ENCODE measurements at regions not wholly inside any gene's neighbourhood (a gene's known extent, or its start where the extent isn't known, plus 50 kb on each side); places are given as distances from the start of the nearest gene placed in this dataset.
"Not testable (repeated sequence)": the region's sequence is repeated elsewhere in the genome, so short reads cannot be mapped to it uniquely, and the experiment has no call there.

DNA sequence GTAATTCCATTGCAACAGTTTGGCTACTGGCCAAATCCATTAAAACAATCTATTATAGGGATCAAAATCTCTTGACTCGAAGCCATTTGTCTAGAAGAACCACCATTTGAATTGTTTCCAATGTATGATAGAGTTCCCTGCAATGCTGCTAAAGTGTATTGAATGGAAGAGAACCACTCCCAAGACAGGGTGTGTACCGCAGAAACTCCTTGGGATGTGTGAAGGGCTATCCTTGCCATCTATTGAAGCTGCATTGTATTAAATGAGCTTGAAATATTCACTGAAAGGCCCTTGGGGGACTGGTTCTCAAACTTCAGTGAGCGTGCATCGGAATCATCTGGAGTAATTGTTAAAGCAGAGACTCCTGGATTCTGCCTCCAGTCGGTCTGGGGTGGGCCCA, 260.4 kb upstream of the MEIS1 start:
- no peak for DNase-seq (ENCODE audit: low read depth)

DNA sequence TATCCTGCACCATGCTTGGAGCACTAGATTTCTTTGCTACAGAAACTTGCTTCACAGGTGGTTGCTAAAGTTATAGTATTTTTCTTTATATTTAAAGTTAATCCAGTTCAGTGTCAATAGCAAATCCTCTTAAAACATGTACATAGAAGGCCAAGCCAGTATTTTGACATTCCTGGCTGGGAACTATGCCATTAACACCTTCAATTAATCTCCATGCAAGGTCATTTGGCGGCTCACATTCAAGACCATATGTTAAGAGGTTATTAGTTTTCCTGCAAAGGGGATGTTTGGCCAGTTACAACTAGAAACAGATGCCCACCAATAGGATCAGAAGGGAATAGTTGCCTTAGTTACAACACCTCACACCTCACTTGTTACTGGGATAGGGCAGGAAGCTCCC, 261.3 kb upstream of the MEIS1 start:
- no peak for DNase-seq (ENCODE audit: low read depth)

DNA sequence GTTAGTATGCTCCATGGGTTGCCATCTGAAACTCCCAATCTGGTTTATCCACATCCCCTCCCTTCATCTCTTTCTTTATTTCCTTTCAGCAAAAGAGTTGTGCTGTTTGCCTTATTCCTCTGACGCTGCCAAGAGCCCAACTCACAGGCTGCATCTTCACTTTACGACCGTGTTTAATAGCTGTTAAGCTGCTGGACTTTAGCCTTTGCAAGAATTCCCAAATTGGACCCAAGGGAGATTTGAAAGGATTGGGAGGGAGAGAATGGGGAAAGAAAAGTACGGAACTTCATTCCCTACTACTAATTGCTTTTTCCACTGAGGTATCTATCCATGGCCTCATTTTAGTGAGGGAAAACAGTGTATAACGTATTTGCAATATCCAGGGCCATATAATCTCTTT, 263.4 kb upstream of the MEIS1 start:
- no peak for DNase-seq (ENCODE audit: low read depth)

DNA sequence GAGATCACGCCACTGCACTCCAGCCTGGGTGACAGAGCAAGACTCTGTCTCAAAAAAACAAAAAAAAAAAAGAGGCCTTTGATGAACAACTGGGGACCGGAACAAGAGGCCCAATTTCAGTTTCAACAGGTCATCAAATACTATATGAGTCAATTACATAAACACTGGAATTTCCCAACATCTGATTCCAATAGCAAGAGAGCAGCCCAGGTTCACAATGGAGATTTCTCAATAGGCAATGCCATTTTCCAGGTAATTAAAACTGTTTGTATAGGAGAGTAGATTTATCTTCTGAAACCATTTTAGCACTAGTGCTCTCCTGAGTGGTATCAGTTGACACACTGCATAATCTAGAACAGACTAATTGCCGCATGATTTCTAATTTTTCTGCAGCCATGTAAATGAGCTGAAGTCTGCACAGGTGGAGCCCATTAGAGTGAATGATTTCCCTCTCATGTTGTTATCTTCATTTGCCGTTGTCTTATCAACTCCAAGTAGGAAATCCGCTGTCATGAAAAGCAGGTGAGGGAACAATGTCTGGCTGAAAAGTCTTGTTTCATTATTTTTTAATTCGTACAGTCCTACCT, 264.1 kb upstream of the MEIS1 start:
- DNase-seq (ENCODE audit: low read depth), result no peak

DNA sequence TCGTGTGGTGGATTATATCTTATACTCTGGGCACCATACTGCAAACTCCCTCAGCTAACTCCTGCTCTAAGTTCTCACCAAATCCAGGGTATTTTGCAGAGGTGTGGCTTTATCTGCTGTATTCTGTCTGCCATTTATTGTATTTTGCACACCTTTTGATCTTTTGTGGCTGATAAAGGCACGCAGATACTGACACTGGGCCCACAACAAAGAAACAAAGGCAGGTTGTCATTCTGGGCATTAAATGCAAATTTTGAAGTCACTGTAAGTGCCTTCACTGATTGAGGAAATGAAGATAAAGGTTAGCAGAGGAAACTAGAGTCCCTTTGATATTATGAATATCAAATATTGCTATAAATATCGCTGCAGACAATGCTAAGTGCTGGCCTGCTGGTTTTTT, 265.8 kb upstream of the MEIS1 start:
- DNase-seq (ENCODE audit: low read depth), result no peak

DNA sequence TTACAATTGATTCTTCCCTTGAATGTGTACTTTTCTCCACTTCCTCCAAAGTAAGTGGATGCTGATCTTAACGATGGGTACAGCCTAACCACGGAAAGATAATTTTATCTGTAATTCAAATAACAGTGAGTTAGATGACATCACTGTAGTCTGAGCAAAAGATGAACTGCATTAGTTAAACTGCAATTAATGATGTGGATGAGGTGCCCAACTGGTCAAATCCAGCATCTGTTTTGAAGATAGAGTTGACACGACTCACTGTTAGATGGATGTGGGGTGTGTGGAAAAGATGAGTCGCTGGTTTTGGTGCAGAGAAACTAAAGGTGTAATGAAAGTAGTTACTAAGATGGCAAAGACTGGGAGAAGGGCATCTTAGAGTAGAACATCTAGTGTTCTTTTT, 270.5 kb upstream of the MEIS1 start:
- no peak for DNase-seq (ENCODE audit: low read depth)

DNA sequence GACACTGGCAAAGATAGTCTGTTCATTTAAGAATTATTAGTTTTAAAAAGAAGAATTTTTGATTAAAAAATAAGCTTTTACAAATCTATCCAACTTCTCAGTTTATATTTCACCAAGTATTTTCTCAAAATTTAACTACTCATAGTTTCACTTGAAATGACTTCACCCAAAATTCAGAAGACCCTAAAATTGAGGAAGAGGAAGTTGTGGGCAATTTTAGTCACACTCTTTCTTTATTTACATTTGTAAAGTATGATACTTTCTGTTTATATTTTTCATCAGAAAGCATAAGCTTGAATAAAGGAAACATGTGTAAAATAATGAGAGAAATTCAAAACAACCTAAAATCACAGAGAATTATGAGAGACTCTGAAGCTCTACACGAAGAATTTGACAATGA, 278.8 kb upstream of the MEIS1 start:
- DNase-seq (ENCODE audit: low read depth), result no peak

DNA sequence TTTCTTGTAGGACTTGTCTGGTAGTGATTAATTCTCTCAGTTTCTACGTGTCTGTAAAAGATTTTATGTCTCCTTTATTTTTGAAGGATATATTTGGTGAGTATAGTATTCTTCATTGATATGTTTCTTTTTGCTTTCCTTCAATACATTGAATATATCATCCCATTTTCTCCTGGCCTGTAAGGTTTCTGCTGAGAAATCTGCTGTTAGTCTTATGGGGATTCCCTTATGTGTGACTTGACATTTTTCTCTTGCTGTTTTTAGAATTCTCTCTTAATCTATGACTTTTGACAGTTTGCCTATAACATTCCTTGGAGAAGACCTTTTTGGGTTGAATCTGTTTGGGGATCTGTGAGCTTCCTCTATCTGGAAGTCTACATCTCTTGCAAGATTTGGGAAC, 281.0 kb upstream of the MEIS1 start:
- no peak for DNase-seq (ENCODE audit: low read depth)

DNA sequence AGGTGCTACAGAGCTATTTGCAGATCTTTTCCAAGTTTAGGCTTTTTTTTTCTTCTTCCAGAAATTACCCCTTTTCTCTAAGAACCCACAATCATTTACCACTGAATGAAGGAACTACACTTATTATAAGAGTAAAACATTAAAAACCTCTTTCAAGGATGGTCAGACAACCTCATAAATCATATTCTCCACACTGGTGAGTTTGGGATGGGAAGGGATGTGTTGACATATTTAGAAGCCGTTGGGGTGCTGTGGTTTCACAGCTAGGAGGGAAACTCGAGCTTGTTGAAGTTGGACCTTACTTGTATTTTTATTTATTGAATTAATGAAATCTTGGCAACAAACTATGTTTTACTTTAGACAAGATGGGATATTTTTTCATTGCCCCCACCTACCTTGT, 289.4 kb upstream of the MEIS1 start:
- no peak for DNase-seq (ENCODE audit: low read depth)

DNA sequence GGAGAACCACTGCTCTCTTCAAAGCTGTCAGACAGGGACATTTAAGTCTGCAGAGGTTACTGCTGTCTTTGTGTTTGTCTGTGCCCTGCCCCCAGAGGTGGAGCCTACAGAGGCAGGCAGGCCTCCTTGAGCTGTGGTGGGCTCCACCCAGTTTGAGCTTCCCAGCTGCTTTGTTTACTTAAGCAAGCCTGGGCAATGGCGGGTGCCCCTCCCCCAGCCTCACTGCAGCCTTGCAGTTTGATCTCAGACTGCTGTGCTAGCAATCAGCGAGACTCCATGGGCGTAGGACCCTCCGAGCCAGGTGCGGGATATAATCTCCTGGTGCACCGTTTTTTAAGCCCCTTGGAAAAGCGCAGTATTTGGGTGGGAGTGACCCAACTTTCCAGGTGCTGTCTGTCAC, 290.6 kb upstream of the MEIS1 start:
- DNase-seq (ENCODE audit: low read depth), result not testable (repeated sequence)

DNA sequence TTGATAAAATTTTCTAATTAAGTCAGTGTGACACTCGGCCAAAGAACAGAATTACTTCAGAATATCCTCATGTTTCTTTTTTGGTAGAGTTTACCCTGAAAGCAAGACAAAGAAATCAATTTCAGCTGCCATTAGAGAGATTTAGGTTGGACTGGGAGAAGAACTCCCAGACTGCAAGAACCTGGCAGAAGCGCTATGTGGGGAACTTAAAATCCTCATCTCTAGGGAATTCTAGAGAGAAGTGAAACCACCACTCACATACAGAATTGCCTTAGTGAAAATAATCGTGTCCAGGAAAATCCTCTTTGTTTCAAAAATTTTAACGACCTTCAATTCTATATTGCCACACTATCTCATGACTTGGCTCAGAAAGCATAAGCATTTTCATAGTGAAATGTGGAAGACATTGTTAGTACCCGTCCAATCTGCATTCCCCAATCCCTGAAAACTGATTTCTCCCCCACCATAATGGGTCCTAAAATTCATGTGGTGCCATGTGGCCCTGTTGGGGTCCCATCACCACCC, 297.3 kb upstream of the MEIS1 start:
- no peak for DNase-seq (ENCODE audit: low read depth)

DNA sequence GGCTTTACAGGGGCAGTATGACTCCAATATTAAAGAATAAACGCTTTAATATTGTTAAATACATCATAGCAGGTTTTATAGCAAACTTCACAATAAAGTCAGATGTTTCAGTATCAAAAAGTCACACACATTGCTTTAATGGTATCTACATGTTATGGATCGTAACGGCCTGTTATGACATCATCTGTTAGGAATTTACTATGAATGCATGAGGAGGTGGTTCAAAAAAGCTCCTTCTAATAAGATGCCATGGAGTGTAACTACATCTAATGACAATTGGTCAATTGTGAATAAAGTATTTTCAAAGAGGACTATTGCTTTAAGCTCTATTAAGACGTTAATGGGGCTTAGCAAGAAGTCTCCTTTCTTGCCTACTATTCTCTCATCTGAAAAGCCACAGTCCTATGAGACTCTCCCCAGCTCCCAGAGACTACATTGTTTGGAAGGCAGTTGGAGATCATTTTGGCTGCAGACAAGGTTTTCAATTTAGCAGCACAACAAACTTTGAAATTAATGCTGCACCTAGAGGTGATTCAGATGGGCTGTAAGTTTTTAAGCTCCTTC, 300.7 kb upstream of the MEIS1 start:
- DNase-seq (ENCODE audit: low read depth), result no peak

DNA sequence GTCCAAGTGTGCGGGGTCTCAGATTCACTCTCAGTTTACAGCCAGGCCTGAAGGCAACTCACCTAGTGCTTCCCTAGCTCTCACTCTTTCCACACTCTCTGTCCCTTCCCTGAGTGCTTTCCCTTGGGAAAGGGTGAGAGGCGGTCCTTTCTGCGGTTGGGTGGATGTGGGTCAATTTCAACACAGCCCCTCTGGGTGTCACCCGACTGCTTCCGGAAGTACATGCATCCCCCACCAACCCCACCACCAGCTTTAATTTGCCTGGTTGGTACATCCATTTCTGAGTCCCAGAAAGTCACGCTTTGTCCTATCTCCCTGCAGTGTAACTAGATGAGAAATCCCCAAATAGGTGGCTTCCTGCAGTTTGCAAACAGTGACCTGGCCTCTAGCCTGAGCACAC, 307.3 kb upstream of the MEIS1 start:
- DNase-seq (ENCODE audit: low read depth), result no peak

DNA sequence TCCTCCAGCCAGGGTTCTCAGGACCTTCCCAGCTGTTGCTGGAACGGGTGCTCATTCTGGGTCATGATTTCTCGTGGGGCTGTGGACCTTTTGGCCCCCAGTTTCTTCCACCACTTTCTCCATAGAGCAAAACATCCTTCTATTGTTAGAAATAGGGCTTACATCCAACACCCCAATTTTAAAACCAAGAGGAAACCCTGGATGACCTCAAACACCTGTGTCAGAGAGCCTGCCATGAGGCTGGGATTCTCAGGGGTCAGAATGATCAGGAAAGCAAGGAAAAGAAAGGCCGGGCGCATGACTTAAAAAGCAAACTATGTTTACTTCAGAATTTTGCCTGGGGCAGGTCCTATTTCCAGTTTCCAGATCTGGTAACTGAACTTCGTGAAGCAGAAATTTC, 307.9 kb upstream of the MEIS1 start:
- DNase-seq (ENCODE audit: low read depth), result no peak

DNA sequence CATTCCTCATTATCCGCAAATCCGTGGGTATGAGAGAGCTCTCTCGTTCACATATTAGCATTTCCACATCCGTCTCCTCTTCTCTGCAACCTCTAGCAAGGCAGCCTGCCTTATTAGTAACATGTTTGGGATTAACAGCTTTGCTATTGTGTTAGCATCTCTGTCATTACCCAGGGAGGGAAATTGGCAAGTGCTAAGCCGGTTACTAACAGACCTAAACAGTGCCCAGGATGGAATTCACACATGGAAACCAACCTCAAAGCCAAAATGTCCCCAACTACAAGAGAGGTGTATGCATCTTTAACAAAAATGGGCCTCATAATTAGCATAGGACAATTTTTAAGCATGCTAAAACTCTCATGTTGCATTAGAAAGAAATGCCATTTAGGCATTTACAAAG, 309.0 kb upstream of the MEIS1 start:
- DNase-seq (ENCODE audit: low read depth), result no peak

DNA sequence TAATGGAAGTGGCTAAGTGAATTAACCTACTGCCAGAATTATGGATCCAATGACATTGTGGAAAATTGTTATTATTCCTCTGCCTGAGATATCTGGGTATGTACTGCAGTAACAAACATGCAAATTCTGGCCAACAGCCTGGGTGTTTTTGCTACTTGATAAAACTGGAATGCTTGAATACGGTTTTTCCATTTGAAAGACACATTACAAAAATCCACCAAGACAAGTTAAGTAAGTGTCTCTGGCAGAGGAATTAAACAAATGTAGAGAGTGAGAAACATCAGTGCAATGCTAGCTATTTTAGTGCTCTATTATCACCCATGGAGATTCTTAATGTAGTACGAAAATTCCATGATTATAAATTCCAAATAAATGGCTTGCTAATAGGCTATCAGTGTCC, 312.4 kb upstream of the MEIS1 start:
- no peak for DNase-seq (ENCODE audit: low read depth)

DNA sequence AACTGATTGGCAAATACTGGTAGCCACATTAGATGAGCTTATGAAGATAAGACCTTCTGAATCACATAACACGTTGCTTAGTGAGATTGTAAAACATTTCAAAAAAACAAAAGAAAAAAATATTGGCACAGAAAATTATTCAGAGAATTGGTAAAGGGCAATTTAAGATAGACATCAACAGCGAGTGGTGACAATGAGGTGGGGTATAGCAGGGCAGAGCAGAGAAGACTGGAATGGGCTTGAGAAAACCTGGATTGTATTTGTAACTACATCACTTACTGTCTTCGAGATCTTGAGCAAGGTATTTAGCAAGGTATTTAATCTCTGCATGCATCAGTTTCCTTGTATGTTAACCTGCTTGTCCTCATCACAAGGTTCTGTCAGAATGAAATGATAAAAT, 313.0 kb upstream of the MEIS1 start:
- DNase-seq (ENCODE audit: low read depth), result no peak

DNA sequence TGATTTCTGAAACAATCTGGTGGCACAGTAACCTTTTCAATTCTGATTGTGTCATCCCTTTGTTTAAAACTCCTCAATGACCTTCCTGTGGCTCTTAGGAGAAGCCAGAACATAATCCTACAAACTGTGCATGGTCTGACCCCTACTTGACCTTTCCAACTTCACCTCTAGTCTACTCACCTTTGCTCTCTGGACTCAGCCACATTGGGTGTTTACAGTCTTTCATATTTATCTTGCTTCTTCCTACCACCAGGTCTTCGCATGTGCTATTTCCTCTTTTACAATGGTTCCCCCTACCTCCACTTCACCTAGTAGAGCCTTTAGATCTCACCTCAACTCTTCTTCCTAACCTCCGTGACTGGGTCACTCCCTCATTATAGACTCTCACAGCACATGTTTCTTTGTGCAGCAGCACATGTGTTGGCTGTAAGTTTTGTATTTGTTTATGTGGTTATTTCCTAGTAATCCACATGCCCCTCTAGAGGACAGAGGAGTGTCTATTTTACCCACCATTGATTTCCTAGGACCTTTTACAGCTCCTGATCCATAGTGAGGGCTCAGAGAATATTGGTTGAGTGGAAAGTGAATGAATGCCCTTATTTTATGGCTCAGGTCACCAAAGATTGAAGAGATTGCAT, 320.8 kb upstream of the MEIS1 start:
- DNase-seq (ENCODE audit: low read depth), result no peak

DNA sequence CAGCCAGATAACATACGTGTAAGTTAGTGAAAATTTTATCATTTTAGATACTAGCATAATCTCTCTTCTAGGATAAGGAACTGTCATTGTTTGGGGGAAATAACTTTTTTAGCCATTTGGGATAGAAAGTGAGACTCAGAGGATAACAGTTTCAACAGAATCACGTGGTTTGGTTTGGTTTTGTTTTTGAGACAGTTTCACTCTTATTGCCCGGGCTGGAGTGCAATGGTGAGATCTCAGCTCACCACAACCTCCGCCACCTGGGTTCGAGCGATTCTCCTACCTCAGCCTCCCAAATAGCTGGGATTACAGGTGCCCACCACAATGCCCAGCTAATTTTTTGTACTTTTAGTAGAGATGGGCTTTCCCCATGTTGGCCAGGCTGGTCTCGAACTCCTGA, 323.2 kb upstream of the MEIS1 start:
- DNase-seq (ENCODE audit: low read depth), result no peak

DNA sequence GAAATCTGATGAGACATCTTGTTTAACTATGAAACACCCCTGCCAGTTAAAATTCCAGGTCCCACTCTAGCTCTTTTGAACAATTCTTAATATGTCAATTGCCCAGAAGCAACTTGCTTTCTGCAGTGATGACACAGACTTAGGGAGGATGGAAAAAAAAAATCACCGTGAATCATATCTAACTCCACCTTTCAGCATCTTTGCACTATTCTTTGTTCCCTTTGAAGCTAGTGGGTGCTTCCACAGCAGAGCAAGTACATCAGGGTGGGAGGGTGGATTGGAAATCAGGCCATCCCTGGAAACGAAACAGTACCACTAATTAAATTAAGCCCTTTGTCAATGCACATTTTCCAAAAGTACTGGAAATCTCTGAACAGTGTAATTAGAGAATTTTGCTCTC, 324.3 kb upstream of the MEIS1 start:
- DNase-seq (ENCODE audit: low read depth), result no peak

DNA sequence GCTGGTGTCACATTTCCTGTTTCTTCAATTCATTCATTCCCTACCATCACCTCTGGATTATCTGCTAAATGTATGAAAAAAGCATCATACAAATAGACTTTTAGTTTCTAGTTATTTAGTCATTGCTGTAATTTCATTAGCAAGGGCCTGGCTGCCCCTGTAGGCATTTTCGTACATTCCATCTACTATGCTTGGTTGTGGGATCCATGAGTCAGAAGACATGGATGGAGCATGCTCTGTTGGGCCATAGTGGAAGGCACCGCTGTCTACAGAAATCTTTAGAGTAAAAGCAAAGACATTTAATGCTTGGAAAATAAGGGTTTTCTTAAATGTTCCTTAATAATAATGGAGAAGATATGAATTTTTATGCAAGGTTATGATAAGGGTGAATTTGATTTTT, 324.8 kb upstream of the MEIS1 start:
- DNase-seq (ENCODE audit: low read depth), result no peak

DNA sequence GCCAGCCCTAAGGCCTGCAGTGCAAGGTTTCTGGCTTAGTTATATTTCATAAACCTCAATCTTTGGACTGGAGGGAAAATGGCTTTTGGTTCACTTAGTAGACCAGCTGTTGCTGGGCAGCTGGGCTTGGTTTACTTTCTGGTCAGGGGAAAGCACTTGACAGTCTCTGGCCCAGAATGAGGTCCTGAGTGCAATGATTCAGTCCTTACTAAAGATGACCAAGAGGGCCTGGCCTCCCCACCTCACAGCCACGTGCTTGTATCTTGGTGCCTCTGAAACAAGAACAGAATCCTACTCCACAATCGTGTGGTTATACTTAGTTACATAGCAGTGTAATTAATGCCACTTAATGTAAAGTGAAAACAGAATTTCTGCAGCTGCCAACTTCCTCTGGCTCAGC, 325.5 kb upstream of the MEIS1 start:
- no peak for DNase-seq (ENCODE audit: low read depth)

DNA sequence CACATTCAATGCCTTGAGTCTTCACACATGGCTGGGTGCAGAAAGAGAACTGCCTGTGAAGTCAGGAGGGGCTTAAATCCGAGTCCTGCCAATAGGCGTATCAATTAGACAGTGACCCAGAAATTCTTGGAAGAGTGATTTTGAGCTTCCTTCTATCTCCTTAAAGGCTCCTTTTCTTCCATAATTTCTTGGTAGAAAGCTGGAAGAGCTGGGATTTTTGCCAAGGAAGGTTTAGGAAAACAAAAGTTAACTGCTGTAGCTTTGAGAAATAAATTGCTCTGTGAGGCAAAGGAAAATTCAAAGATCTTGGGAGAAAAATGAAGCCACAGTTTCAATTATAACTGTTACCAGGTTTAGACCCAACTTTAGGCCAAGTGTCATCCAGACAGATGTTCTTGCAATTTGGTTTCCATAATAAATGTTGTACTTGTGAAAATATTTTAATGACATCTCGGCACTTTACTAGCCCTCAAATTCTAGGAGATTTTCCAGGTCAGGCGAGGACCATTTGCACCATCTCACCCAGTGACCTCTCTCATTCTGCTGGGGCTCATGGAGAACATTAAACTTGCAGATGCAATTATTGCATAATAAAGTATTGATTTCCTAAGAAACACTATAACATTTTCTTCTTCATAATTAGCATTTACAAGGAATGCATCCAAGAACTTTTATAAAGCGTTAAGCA, 329.7 kb upstream of the MEIS1 start:
- no peak for DNase-seq (ENCODE audit: low read depth)

Data from activated T-cell treated with anti-CD3 and anti-CD28 coated beads for 48 hours (primary cell).